DOHH2 (cell line): ENCODE measurements at regions not wholly inside any gene's neighbourhood (a gene's known extent, or its start where the extent isn't known, plus 50 kb on each side); places are given as distances from the start of the nearest gene placed in this dataset.

Source experiments
- EZH2phosphoT487 ChIP-seq: fragments of 200-600 bp; sonication (generic); IDR thresholded peaks from 2 replicates; pipeline ENCODE4 v1.6.1; 2017; ENCODE audit warnings: borderline replicate concordance, mild to moderate bottlenecking, antibody characterized with exemption, low read length, moderate library complexity, mixed read lengths
- TF ChIP-seq, protein P1 (sequence below): fragments of 200-600 bp; sonication (generic); IDR thresholded peaks from one replicate; pipeline ENCODE4 v1.5.1; 2014; ENCODE audit warnings: antibody characterized with exemption, mild to moderate bottlenecking, low read depth, low read length; ENCODE audit not compliant: poor library complexity, severe bottlenecking

DNA sequence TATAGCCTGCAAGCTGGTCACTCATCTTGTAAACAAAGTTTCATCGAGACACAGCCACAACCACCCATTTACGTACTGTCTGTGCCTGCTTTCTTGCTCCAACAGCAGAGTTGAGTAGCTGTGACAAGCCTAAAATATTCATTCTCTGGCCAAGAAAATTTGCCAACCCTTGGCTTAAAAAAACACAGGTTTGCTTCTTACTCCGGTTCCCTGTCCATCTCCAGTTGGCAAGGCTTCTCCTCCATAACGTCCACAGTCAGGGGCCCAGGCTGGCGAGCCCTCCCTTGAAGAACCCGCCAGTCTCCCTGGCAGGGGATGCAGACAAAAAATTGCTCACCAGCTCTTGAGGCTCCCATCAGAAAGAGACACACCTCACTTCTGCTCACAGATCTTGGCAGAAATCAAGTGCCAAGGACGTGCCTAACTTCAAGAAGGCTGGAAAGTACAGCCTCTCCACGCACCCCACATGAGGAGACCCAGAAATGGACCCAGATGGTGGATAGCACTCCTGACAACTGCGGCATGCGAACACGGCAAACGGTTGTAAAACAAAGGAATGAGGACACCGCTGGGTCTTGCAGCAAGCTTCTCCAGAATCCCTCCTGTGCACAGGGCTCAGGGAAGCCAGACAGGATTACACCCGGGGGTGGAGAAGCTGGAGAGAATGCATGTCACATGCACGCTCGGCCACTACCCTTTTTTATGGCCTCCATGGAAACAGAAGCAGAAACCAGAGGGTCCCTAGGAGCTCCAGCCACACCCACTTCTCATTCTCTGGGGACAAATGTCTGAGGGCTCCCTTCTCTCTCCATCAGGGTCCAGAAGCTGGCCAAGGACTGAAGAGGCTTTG is 59.8 kb upstream of the SIRPA start:
- TF ChIP-seq, protein P1, sequence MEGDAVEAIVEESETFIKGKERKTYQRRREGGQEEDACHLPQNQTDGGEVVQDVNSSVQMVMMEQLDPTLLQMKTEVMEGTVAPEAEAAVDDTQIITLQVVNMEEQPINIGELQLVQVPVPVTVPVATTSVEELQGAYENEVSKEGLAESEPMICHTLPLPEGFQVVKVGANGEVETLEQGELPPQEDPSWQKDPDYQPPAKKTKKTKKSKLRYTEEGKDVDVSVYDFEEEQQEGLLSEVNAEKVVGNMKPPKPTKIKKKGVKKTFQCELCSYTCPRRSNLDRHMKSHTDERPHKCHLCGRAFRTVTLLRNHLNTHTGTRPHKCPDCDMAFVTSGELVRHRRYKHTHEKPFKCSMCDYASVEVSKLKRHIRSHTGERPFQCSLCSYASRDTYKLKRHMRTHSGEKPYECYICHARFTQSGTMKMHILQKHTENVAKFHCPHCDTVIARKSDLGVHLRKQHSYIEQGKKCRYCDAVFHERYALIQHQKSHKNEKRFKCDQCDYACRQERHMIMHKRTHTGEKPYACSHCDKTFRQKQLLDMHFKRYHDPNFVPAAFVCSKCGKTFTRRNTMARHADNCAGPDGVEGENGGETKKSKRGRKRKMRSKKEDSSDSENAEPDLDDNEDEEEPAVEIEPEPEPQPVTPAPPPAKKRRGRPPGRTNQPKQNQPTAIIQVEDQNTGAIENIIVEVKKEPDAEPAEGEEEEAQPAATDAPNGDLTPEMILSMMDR, result no peak
- TF ChIP-seq EZH2phosphoT487, result no peak
